ENCODE measurements at regions not wholly inside any gene's neighbourhood (a gene's known extent, or its start where the extent isn't known, plus 50 kb on each side); places are given as distances from the start of the nearest gene placed in this dataset.
"Not testable (repeated sequence)": the region's sequence is repeated elsewhere in the genome, so short reads cannot be mapped to it uniquely, and the experiment has no call there.

- H3K36me3 ChIP-seq (replicated peaks) = no peaks in the 10 kb centered on the region
- H3K27me3 ChIP-seq (replicated peaks) = no peaks in the 10 kb centered on the region
- no peak overlapping the region for H3K27ac ChIP-seq
- TF ChIP-seq CTCF (IDR thresholded peaks at IDR 0.05; ENCODE audit: low read depth, low read length, missing control alignments) = no peak
- no peak overlapping the region for H3K4me3 ChIP-seq (ENCODE audit: low read depth, low read length)
- in situ Hi-C loops (cut with HindIII; ENCODE audit: low pct_ligation_motif_present, low sequenced_read_pairs) = no loop called here
- no peak for DNase-seq
These were observed 114.5 kb upstream of the GRM7 start for GRCh38 chr3:6746443-6746842.

- no peak overlapping the region for H3K27ac ChIP-seq
- no peaks in the 10 kb centered on the region for H3K36me3 ChIP-seq (replicated peaks)
- H3K4me3 ChIP-seq (ENCODE audit: low read depth, low read length) = no peak overlapping the region
- no peak for TF ChIP-seq CTCF (IDR thresholded peaks at IDR 0.05; ENCODE audit: low read depth, low read length, missing control alignments)
- no peaks in the 10 kb centered on the region for H3K27me3 ChIP-seq (replicated peaks)
- no peak for DNase-seq
- in situ Hi-C loops (cut with HindIII; ENCODE audit: low pct_ligation_motif_present, low sequenced_read_pairs) = no loop called here
These were observed 113.9 kb upstream of the GRM7 start for GRCh38 chr3:6747017-6747416.

- in situ Hi-C loops (cut with HindIII; ENCODE audit: low pct_ligation_motif_present, low sequenced_read_pairs) = no loop called here
- H3K27ac ChIP-seq = no peak overlapping the region
These were observed 110.1 kb upstream of the GRM7 start for GRCh38 chr3:6750782-6751181.

GRCh38 chr3:6753536-6753935, 107.4 kb upstream of the GRM7 start:
- H3K36me3 ChIP-seq (replicated peaks) = no peaks in the 10 kb centered on the region
- TF ChIP-seq CTCF (IDR thresholded peaks at IDR 0.05; ENCODE audit: low read depth, low read length, missing control alignments) = no peak
- H3K4me3 ChIP-seq (ENCODE audit: low read depth, low read length) = no peak overlapping the region
- DNase-seq = no peak
- in situ Hi-C loops (cut with HindIII; ENCODE audit: low pct_ligation_motif_present, low sequenced_read_pairs) = no loop called here
- no peaks in the 10 kb centered on the region for H3K27me3 ChIP-seq (replicated peaks)
- no peak overlapping the region for H3K27ac ChIP-seq

More at GRCh38 chr3:6750782-6751181, 110.1 kb upstream of the GRM7 start:
- DNase-seq = no peak
- Histone ChIP-seq H3K4me3 (ENCODE audit: low read depth, low read length) (no peak overlapping the region), H3K27me3 (replicated peaks) (no peaks in the 10 kb centered on the region), H3K36me3 (replicated peaks) (no peaks in the 10 kb centered on the region)
- TF ChIP-seq CTCF (IDR thresholded peaks at IDR 0.05; ENCODE audit: low read depth, low read length, missing control alignments) = no peak

GRCh38 chr3:6769532-6770396, 91.2 kb upstream of the GRM7 start:
- H3K4me3 ChIP-seq (ENCODE audit: low read depth, low read length); H3K27me3 ChIP-seq (replicated peaks); H3K27ac ChIP-seq; DNase-seq; H3K36me3 ChIP-seq (replicated peaks); in situ Hi-C loops (cut with HindIII; ENCODE audit: low pct_ligation_motif_present, low sequenced_read_pairs): not testable (repeated sequence)

- no peak for DNase-seq
- Histone ChIP-seq H3K36me3 (replicated peaks) (no peaks in the 10 kb centered on the region), H3K4me3 (ENCODE audit: low read depth, low read length) (no peak overlapping the region), H3K27ac (no peak overlapping the region), H3K27me3 (replicated peaks) (no peaks in the 10 kb centered on the region)
- in situ Hi-C loops (cut with HindIII; ENCODE audit: low pct_ligation_motif_present, low sequenced_read_pairs) = no loop called here
- TF ChIP-seq CTCF (IDR thresholded peaks at IDR 0.05; ENCODE audit: low read depth, low read length, missing control alignments) = no peak
These were observed 90.6 kb upstream of the GRM7 start for GRCh38 chr3:6770397-6770690.
